Non-pigmented ciliary epithelial cell (primary cell): ENCODE measurements at regions not wholly inside any gene's neighbourhood (a gene's known extent, or its start where the extent isn't known, plus 50 kb on each side); places are given as distances from the start of the nearest gene placed in this dataset.

Source experiments
- DNase-seq: peaks from one replicate; pipeline ENCODE4 v3.0.0-alpha.2; 2010; ENCODE audit warnings: low read depth

GRCh38 chr22:22093743-22094142 lies 111.2 kb upstream of the TOP3B start:
- DNase-seq: no peak

GRCh38 chr22:22092974-22093373 lies 110.4 kb upstream of the TOP3B start:
- DNase-seq: no peak

GRCh38 chr22:22092101-22092500 lies 109.5 kb upstream of the TOP3B start:
- no peak for DNase-seq

DNA sequence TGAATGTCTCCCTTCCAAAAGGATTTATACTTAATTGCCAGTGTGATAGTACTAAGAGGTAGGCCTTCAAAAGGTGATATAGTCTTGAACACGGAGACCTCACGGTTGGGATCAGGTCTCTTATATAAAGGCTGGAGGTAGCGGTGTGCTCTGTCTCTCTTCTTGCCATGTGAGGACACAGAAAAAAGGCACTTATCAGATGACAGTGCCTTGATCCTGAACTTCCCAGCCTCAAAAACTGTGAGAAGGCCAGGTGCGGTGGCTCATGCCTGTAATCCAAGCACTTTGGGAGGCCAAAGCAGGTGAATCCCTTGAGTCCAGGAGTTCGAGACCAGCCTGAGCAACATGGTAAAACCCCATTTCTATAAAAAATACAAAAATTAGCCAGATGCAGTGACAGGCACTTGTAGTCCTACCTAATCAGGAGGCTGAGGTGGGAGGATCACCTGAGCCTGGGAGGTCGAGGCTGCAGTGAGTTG lies 108.9 kb upstream of the TOP3B start:
- no peak for DNase-seq

- DNase-seq: no peak
These were observed 108.2 kb upstream of the TOP3B start for GRCh38 chr22:22090650-22091399.

DNA sequence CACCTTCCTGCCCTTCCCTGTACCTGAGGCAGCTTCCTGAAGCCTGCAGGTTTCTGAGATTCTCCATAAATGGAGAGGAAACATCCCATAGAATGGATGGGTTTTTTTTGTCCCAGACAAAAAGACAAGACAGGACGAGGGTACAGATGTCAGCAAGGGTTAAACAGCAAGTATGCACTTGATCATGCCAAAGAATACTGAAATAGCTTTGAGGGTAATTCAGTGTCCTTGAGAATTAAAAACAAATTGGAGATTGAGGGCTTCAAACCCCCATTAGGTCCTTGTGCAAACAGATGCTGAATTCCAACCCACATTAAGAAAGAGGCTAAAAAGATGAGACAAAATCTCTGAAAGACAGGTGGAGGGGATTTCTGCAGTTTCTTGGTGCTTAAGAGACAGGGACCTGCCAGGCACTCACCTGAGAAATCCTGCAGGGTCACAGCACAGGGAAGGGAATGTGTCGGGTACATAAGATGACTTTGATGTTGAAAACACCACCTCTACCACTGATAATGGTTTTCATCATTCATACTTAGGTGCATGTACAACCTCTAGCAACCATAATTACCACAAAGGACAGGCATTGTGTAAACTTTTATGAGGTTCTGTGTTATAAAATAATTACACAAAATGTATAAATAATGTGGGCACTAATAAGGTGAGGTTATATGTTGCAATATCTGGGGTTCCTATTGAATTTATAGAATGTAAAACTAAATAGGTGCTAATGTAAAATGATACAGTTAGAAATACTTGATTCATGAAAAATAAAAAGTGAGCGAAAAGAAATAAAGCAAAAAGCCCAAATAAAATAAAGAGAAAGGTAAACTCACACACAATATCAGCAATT lies 107.1 kb upstream of the TOP3B start:
- DNase-seq: no peak

- no peak for DNase-seq
These were observed 106.3 kb upstream of the TOP3B start for GRCh38 chr22:22088658-22089458.

DNA sequence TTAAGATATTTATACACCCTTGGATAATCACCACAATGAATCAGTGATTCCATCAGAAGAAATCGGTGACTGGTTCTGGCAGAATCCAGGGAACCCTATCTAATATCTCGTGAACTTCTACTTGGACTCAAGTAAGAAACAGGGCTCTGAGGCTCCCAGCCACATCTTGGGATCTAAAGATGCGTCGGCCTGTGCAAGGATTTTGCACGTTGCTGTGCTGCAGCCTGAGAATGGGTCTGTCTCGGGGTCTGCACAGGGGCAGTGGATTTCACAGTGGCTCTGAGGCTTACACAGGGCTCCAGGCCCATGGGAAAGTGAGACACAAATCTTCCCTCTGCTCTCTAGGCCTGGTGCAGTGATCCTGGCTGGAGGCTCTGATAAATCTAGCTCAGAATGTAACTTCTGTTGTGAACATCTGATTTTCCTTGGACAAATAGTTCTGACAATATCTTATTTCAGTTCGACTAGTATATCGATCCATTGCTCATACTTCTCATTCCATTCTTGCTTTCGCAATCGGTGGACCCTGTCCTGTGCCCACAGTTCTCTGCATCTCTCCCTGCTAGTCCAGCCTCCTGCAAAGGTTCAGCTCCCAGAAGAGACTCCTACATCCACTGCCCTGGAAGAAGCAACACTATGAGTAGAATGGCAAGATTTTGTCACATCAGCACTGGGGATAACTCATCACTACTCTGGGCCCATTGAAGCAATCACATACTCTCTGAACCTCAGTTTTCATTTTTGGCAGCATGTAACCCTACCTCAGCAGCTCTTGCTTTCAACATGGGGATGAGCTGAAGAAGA lies 105.5 kb upstream of the TOP3B start:
- no peak for DNase-seq

GRCh38 chr22:22086501-22087158 lies 104.0 kb upstream of the TOP3B start:
- DNase-seq: no peak

DNA sequence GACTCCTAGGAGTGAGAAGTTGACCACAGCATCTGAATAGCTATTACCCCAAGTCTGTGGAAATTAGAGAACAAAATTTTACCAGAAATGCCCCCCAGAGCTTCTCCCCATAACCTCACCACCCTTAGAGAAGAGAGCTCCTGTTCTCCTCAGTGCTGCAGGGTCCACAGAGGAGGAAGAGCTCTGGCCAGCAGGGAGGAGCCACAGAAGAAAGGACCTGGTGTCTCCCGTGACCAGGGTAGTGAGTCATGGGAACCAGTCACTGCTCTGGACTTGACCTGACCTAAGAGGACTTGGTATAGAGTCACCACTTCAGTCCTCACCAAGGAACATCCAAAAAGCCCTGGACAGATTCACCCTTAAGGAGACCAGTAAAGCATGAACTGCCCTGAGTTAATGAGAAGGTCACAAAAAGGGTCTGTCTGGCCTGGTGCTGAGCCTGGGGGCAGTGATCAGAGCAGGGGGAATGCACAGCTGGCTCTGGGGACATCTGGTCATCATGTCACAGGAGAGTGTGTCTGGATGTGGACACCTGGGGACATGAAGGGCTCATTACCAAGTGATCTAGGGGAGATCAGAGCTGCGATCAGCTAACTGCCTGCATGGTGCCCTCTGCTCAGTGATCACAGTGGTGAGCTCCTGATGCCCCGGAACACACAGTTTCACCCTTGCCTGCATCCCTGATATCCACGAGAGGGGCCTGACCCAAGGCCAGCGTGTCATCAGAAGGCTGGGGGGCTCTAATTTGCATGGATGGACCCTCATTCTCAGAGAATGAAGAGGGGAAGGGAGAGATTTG lies 103.3 kb upstream of the TOP3B start:
- DNase-seq: no peak

DNA sequence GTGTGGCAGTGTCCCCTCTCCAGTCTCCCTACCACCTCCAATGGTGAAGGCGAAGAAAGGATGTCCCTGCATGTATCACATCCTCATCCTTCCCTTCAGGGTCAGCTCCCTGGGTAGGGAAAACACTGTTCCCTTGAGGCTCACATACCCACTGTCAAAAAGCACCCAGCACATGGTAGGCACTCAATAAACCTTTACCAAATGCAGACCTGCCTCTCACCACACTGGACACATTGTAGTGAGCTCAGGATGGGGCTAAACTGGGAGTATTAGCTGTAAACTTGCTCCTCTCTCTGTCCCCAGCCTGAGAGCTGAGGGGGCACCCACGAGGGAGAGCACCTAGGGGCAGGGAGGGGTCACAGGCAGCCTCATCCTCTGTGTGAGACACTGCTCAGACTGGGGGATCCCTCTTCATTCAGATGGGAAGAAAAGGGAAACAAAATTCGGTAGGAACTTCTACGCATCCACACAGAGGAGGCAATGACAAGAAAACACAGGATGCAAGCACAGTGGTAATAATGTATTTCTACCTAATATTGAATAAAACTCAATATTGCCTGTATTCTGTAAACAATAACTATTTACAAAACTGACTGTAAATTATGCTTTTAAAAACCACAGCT lies 101.6 kb upstream of the TOP3B start:
- DNase-seq: no peak

DNA sequence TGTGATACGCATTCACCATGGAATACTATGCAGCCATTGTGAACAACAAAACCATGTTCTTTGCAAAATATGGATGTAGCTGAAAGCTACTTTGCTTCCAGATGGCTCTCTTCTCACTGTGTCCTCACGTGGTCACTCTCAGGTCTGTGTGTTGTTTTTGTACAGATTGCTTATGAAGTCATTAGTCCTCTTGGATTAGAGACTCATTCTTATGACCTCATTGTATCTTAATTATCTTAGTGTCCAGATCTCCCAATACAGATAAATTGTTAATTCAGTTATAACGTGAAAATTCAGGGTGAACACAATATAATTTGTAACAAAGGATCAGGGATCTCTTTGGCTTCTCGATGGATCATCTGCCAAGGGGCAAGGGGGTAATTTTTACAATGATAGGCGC lies 100.4 kb upstream of the TOP3B start:
- no peak for DNase-seq

DNA sequence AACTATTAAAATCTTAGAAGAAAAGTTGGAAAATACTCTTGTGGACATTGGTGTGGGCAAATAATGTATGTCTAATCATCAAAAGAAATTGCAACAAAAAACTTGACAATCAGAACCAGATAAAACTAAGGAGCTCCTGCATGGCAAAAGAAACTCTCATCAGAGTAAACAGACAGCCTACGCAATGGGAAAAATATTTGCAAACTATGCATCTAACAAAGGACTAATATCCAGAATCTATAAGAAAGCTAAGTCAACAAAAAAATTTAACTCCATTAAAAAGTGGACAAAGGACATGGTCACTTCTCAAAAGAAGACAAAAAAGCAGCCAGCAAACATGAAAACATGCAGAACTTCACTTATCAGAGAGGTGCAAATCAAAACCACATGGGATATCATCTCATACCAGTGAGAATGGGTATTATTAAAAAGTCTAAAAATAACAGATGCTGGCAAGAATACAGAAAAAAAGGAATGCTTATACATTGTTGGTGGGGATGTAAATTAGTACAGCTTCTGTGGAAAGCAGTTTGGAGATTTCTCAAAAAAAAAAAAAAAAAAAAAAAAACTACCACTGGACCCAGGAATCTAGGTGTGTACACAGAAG lies 99.7 kb upstream of the TOP3B start:
- no peak for DNase-seq

DNA sequence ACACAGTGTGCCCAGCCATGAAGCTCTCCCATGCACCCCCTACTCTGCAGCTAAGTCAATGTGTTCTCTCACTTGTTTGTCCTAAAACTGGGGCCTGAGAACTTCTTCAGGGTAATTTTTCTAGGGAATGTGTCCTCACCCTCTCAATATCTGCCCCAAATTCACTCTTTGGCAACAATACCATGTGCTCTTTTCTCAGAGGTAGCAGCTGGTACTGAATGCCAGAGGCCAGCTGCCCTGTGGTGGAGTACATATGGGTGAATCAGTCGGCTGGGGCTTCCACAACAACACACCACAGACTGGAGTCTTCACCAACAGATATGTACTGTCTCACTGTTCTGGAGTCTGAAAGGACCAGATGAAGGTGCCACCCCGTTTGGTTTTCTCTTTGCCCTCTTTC lies 97.7 kb upstream of the TOP3B start:
- no peak for DNase-seq

DNA sequence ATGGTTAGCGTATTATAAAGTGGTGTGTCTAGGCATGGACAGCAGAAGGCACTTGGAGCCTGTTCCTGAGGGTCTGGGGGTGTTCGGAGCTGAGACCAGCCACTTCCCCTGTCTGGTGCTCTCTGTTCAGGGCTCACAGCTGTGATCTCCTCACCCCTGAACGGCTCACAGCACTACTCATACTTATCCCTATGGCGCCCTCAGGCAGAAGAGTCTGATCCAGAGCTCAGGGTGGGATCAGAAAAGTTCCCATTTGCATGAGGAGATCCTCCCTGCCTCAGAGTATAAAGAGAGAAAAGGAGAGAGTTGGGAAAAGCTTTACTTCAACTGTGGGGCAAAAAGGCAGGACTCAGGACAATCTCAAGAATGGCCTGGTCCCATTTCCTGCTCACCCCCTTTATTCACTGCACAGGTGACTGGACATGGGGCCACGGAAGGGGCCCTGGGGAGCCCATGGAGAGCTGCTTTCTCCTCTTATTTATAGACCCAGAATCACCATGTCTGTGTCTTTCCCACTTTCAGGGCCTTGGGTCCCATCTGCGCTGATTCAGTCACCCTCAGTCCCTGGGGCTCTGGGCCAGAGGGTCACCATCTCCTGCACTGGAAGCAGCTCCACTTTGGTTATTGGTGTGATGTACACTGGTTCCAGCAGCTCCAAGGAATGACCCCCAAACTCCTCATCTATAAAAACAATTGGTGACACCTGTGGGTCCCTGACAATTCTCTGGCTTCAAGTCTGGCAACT lies 97.0 kb upstream of the TOP3B start:
- DNase-seq: no peak

DNA sequence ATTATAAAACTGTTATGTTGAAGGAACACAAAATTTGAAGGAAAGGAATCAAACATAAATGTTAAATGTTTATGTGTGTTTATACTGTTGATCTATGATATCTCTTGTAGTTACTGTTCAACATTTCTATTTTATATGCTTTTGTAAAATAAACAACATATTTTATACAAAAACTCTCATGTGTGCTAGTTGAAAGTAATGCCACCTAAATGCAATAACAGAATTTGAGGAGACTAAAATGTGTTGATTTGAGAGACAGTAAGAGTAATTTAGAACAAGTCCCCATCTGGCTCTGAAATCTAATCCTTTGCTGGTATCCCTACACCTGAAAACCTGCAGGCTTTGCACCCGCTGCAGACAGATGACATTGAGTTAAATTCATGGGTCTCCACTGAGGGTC lies 95.7 kb upstream of the TOP3B start:
- DNase-seq: no peak

DNA sequence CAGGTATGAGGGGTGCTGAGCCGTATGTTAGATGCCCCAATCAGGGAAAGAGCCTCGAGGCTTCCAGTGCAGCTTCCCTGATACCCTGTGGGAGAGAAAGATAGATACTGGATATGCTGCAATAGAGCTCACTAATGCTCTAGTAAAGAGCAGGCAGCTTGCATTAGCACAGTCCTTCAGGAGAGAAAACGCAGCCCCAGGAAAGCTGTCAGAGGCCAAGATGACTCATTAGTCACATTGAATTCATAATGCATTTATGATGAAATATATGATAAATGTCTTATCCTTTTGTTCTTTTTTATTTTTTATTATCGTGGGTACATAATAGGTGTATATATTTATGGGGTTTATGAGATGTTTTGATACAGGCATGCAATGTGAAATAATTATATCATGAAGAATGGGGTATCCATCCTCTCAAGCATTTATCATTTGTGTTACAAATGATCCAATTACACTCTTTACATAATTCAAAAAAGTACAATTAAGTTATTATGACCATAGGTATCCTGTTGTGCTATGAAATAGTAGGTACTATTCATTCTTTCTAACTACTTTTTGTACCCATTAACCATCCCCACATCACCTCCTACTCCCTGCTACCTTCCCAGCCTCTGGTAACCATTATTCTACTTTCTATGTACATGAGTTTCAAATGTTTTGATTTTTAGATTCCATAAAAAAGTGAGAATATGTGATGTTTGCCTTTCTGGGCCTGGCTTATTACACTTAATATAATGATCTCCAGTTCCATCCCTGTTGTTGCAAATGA lies 94.5 kb upstream of the TOP3B start:
- DNase-seq: no peak

- no peak for DNase-seq
These were observed 93.8 kb upstream of the TOP3B start for GRCh38 chr22:22076361-22076760.
